ENCODE measurements at regions not wholly inside any gene's neighbourhood (a gene's known extent, or its start where the extent isn't known, plus 50 kb on each side); places are given as distances from the start of the nearest gene placed in this dataset.
"Not testable (repeated sequence)": the region's sequence is repeated elsewhere in the genome, so short reads cannot be mapped to it uniquely, and the experiment has no call there.

GRCh38 chr4:121616449-121616848, 80.3 kb downstream of the ANXA5 start:
- H3K4me1 ChIP-seq; DNase-seq (ENCODE audit: low spot score in 2 of 2); H3K9me3 ChIP-seq; H3K4me3 ChIP-seq; H3K27ac ChIP-seq; H3K36me3 ChIP-seq; H3K27me3 ChIP-seq: not testable (repeated sequence)
- WGBS, result 90% methylated on average over 5 of the region's 6 CpGs

- H3K4me1 ChIP-seq, result no peaks in the 10 kb centered on the region
- no peaks in the 10 kb centered on the region for H3K27me3 ChIP-seq
These were observed 82.7 kb downstream of the ANXA5 start for GRCh38 chr4:121614101-121614500.

GRCh38 chr4:121599049-121599448, 97.7 kb downstream of the ANXA5 start:
- Histone ChIP-seq H3K27ac (no peak overlapping the region), H3K4me3 (no peak overlapping the region), H3K36me3 (no peaks in the 10 kb centered on the region), H3K27me3 (no peaks in the 10 kb centered on the region), H3K4me1 (no peaks in the 10 kb centered on the region), H3K9me3 (no peaks in the 10 kb centered on the region)
- no peak for TF ChIP-seq EP300 (IDR thresholded peaks at IDR 0.05)
- TF ChIP-seq CTCF (IDR thresholded peaks at IDR 0.05), result no peak
- TF ChIP-seq POLR2AphosphoS5 (IDR thresholded peaks at IDR 0.05), result no peak
- no peak for TF ChIP-seq POLR2A (IDR thresholded peaks at IDR 0.05)
- 24% methylated on average over 3 of the region's 3 CpGs for WGBS
- no peak for DNase-seq (ENCODE audit: low spot score in 2 of 2)

More at GRCh38 chr4:121614101-121614500, 82.7 kb downstream of the ANXA5 start:
- H3K4me3 ChIP-seq, result no peak overlapping the region
- DNase-seq (ENCODE audit: low spot score in 2 of 2), result no peak
- no peak overlapping the region for H3K27ac ChIP-seq
- H3K36me3 ChIP-seq, result no peaks in the 10 kb centered on the region
- no peaks in the 10 kb centered on the region for H3K9me3 ChIP-seq
- no peak for TF ChIP-seq CTCF (IDR thresholded peaks at IDR 0.05)
- no peak for TF ChIP-seq EP300 (IDR thresholded peaks at IDR 0.05)
- TF ChIP-seq POLR2A (IDR thresholded peaks at IDR 0.05), result no peak
- no peak for TF ChIP-seq POLR2AphosphoS5 (IDR thresholded peaks at IDR 0.05)

GRCh38 chr4:121597346-121597934, 99.3 kb downstream of the ANXA5 start:
- no peak for TF ChIP-seq POLR2A (IDR thresholded peaks at IDR 0.05)
- no peak for TF ChIP-seq EP300 (IDR thresholded peaks at IDR 0.05)
- no peak for TF ChIP-seq POLR2AphosphoS5 (IDR thresholded peaks at IDR 0.05)
- TF ChIP-seq CTCF (IDR thresholded peaks at IDR 0.05), result no peak

GRCh38 chr4:121594796-121595526, 101.8 kb downstream of the ANXA5 start:
- 66% methylated on average over 3 of the region's 3 CpGs for WGBS
- Histone ChIP-seq H3K36me3 (no peaks in the 10 kb centered on the region), H3K9me3 (no peaks in the 10 kb centered on the region), H3K4me1 (no peaks in the 10 kb centered on the region), H3K27me3 (no peaks in the 10 kb centered on the region), H3K4me3 (no peak overlapping the region), H3K27ac (no peak overlapping the region)
- TF ChIP-seq POLR2A (IDR thresholded peaks at IDR 0.05) (no peak), POLR2AphosphoS5 (IDR thresholded peaks at IDR 0.05) (no peak), EP300 (IDR thresholded peaks at IDR 0.05) (no peak)
- no peak for DNase-seq (ENCODE audit: low spot score in 2 of 2)

More at GRCh38 chr4:121597346-121597934, 99.3 kb downstream of the ANXA5 start:
- no peak for DNase-seq (ENCODE audit: low spot score in 2 of 2)
- WGBS, result 58% methylated on average over 2 of the region's 2 CpGs
- Histone ChIP-seq H3K27ac (no peak overlapping the region), H3K27me3 (no peaks in the 10 kb centered on the region), H3K4me1 (no peaks in the 10 kb centered on the region), H3K4me3 (no peak overlapping the region), H3K36me3 (no peaks in the 10 kb centered on the region), H3K9me3 (no peaks in the 10 kb centered on the region)

GRCh38 chr4:121593760-121594159, 103.0 kb downstream of the ANXA5 start:
- Histone ChIP-seq H3K4me3 (no peak overlapping the region), H3K9me3 (no peaks in the 10 kb centered on the region), H3K4me1 (no peaks in the 10 kb centered on the region), H3K36me3 (no peaks in the 10 kb centered on the region), H3K27me3 (no peaks in the 10 kb centered on the region), H3K27ac (no peak overlapping the region)
- no peak for DNase-seq (ENCODE audit: low spot score in 2 of 2)
- TF ChIP-seq EP300 (IDR thresholded peaks at IDR 0.05) (no peak), POLR2AphosphoS5 (IDR thresholded peaks at IDR 0.05) (no peak), CTCF (IDR thresholded peaks at IDR 0.05) (no peak), POLR2A (IDR thresholded peaks at IDR 0.05) (no peak)

- not testable (repeated sequence) for DNase-seq (ENCODE audit: low spot score in 2 of 2); H3K27me3 ChIP-seq; H3K4me1 ChIP-seq; H3K4me3 ChIP-seq; H3K9me3 ChIP-seq; H3K27ac ChIP-seq; H3K36me3 ChIP-seq
- 96% methylated on average over 3 of the region's 3 CpGs for WGBS
These were observed 104.5 kb downstream of the ANXA5 start for GRCh38 chr4:121592257-121592656.

Data from suprapubic skin (tissue), 4 donors.